GM12878 (cell line): ENCODE measurements at regions not wholly inside any gene's neighbourhood (a gene's known extent, or its start where the extent isn't known, plus 50 kb on each side); places are given as distances from the start of the nearest gene placed in this dataset.

Experiments
- ATAC-seq: fragments of 200-7000 bp; cut with Tn5 transposase; 3 replicates; pipeline ENCODE4 v1.9.1; 2020; ENCODE audit warnings: mild to moderate bottlenecking, moderate library complexity
- BruUV-seq: library from RNA; stranded (reverse); fragments of 400-500 nt; replicated peaks from 2 replicates; lab custom pipeline; 2021; lab: Mats Ljungman, UMichigan
- CTCF ChIA-PET: fragments of 300-600 bp; sonication (Branson Sonifier 250); formaldehyde crosslinking; extraction: SDS; loops from one replicate; lab custom pipeline; 2021; ENCODE audit warnings: inconsistent platforms; lab: Yijun Ruan, JAX
- POLR2A ChIA-PET: fragments of 350-600 bp; formaldehyde crosslinking; extraction: SDS; loops from one replicate; lab custom pipeline; 2021; ENCODE audit warnings: inconsistent platforms; lab: Charles Lee
- RAD21 ChIA-PET: fragments of 300-600 bp; sonication (Branson Sonifier 250); formaldehyde crosslinking; loops from one replicate; lab custom pipeline; 2023; ENCODE audit warnings: antibody characterized with exemption; ENCODE audit not compliant: unreplicated experiment; lab: Charles Lee
- SMC1A ChIA-PET: fragments of 300-600 bp; sonication (Branson Sonifier 250); formaldehyde crosslinking; loops from one replicate; lab custom pipeline; 2023; ENCODE audit not compliant: unreplicated experiment, uncharacterized antibody; lab: Charles Lee
- DNase-seq: peaks from one replicate; pipeline ENCODE4 v3.0.0-alpha.2; 2011; ENCODE audit warnings: low read depth, low spot score
- FAIRE-seq: peaks from 3 replicates; lab custom pipeline; 2011; peaks lifted over from hg19 to GRCh38; lab: Jason Lieb, UNC
- H2AFZ ChIP-seq: 2 replicates; pipeline ENCODE4 v1.6.0; 2011; ENCODE audit warnings: low read depth, low read length, control low read depth; ENCODE audit not compliant: control insufficient read depth
- H3K27ac ChIP-seq: 2 replicates; pipeline ENCODE4 v1.5.1; 2011; ENCODE audit warnings: control low read depth; ENCODE audit not compliant: control insufficient read depth, insufficient read depth
- H3K27me3 ChIP-seq, 2 experiments: replicated peaks in 1 of 2; 2 replicates each; pipeline versions ENCODE4 v1.6.0 to v1.6.1; 2011; ENCODE audit warnings: low read length in 1 of 2; ENCODE audit not compliant: control insufficient read depth in 2 of 2, insufficient read depth in 2 of 2
- H3K36me3 ChIP-seq, 2 experiments: 2 replicates each; pipeline ENCODE4 v1.5.1; 2011; ENCODE audit warnings: low read length in 1 of 2; ENCODE audit not compliant: control insufficient read depth in 2 of 2, insufficient read depth in 2 of 2
- H3K4me1 ChIP-seq: 2 replicates; pipeline ENCODE4 v1.6.1; 2011; ENCODE audit warnings: mild to moderate bottlenecking, low read length, moderate library complexity, mixed read lengths; ENCODE audit not compliant: control insufficient read depth, insufficient read depth
- H3K4me2 ChIP-seq: 2 replicates; pipeline ENCODE4 v1.6.0; 2011; ENCODE audit warnings: control low read depth; ENCODE audit not compliant: control insufficient read depth, insufficient read depth
- H3K4me3 ChIP-seq: fragments of 200-600 bp; sonication (generic); 2 replicates; pipeline ENCODE4 v1.5.1; 2016
- H3K79me2 ChIP-seq: 2 replicates; pipeline ENCODE4 v1.6.0; 2011; ENCODE audit warnings: low read length; ENCODE audit not compliant: control insufficient read depth, insufficient read depth
- H3K9ac ChIP-seq: 2 replicates; pipeline ENCODE4 v1.8.0; 2011; ENCODE audit warnings: low read length, control low read depth, mixed read lengths; ENCODE audit not compliant: control insufficient read depth, insufficient read depth
- H3K9me3 ChIP-seq: replicated peaks from 3 replicates; pipeline ENCODE4 v1.5.1; 2011; ENCODE audit warnings: mild to moderate bottlenecking, low read length; ENCODE audit not compliant: control insufficient read depth, insufficient read depth
- H4K20me1 ChIP-seq: 2 replicates; pipeline ENCODE4 v1.6.0; 2011; ENCODE audit not compliant: control insufficient read depth, insufficient read depth
- EGR1 ChIP-seq, 2 experiments: IDR thresholded peaks; 1 replicate in 1 of 2; 2 replicates in 1 of 2; pipeline ENCODE4 v1.6.1; 2011 to 2012; ENCODE audit warnings: low read depth in 2 of 2, low read length in 2 of 2, borderline replicate concordance in 1 of 2, mild to moderate bottlenecking in 1 of 2, moderate library complexity in 1 of 2
- ESRRA ChIP-seq: IDR thresholded peaks from 2 replicates; pipeline ENCODE4 v1.6.1; 2012; ENCODE audit warnings: mild to moderate bottlenecking, low read length, improper control_type of control experiment
- FOXK2 ChIP-seq: fragments of 450-650 bp; IDR thresholded peaks from 2 replicates; pipeline ENCODE4 v1.6.1; 2017; ENCODE audit warnings: mild to moderate bottlenecking, moderate library complexity
- HSF1 ChIP-seq: fragments of 150-350 bp; IDR thresholded peaks from 2 replicates; pipeline ENCODE4 v1.6.1; 2014; ENCODE audit warnings: mild to moderate bottlenecking, low read depth, low read length
- KAT2A ChIP-seq: conservative IDR thresholded peaks from 2 replicates; pipeline ENCODE4 v1.6.1; 2011; ENCODE audit warnings: low read depth, low read length; ENCODE audit not compliant: control insufficient read depth
- LARP7 ChIP-seq: fragments of 450-650 bp; IDR thresholded peaks from 2 replicates; pipeline ENCODE4 v1.6.1; 2017; ENCODE audit warnings: mild to moderate bottlenecking
- MAX ChIP-seq: IDR thresholded peaks from 2 replicates; pipeline ENCODE4 v1.6.1; 2012; ENCODE audit warnings: low read depth, low read length, improper control_type of control experiment
- NBN ChIP-seq: fragments of 450-650 bp; IDR thresholded peaks from 2 replicates; pipeline ENCODE4 v1.6.1; 2016
- POLR2AphosphoS2 ChIP-seq: IDR thresholded peaks from 2 replicates; pipeline ENCODE4 v1.6.1; 2011; ENCODE audit warnings: low read depth, mild to moderate bottlenecking, low read length, improper control_type of control experiment, moderate library complexity
- RCOR1 ChIP-seq: conservative IDR thresholded peaks from 2 replicates; pipeline ENCODE4 v1.6.1; 2012; ENCODE audit warnings: low read depth, low read length, improper control_type of control experiment
- RFX5 ChIP-seq: IDR thresholded peaks from 2 replicates; pipeline ENCODE4 v1.6.1; 2011; ENCODE audit warnings: low read depth, low read length, improper control_type of control experiment
- RUNX3 ChIP-seq: IDR thresholded peaks from 2 replicates; pipeline ENCODE4 v1.6.1; 2012; ENCODE audit warnings: low read length, inconsistent platforms
- SMAD5 ChIP-seq: IDR thresholded peaks from 2 replicates; pipeline ENCODE4 v1.6.1; 2016; ENCODE audit warnings: antibody characterized with exemption, low read depth
- STAT1 ChIP-seq: fragments of 450-650 bp; conservative IDR thresholded peaks from 2 replicates; pipeline ENCODE4 v1.6.1; 2014; ENCODE audit warnings: antibody characterized with exemption, mild to moderate bottlenecking
- WRNIP1 ChIP-seq: IDR thresholded peaks from 2 replicates; pipeline ENCODE4 v1.6.1; 2011; ENCODE audit warnings: low read depth, low read length, improper control_type of control experiment, borderline replicate concordance
- YY1 ChIP-seq: IDR thresholded peaks from 2 replicates; pipeline ENCODE4 v1.6.1; 2011; ENCODE audit warnings: low read depth, mild to moderate bottlenecking, low read length
- ZNF384 ChIP-seq: IDR thresholded peaks from 2 replicates; pipeline ENCODE4 v1.6.1; 2012; ENCODE audit warnings: low read depth, mild to moderate bottlenecking, low read length, improper control_type of control experiment, borderline replicate concordance
- WGBS: methylation state at CpG from one replicate; pipeline ENCODE4 v1.1.6; 2016; ENCODE audit warnings: low lambda C conversion rate; ENCODE audit not compliant: insufficient replicate concordance, insufficient coverage; ENCODE audit errors: missing lambda C conversion rate; 5-methylcytosine and 5-hydroxymethylcytosine counted together
- in situ Hi-C: fragments of 300-500 bp; cut with MboI; formaldehyde crosslinking; loops from 9 replicates; pipeline ENCODE4 v1.14.3; 2018; ENCODE audit warnings: mixed read lengths
- intact Hi-C: fragments of 100-400 bp; cut with micrococcal nuclease; formaldehyde crosslinking; loops from one replicate; pipeline ENCODE4 v1.14.2; 2022; ENCODE audit not compliant: unreplicated experiment

- TF ChIP-seq HSF1 = no peak
- TF ChIP-seq YY1 = no peak
- TF ChIP-seq NBN = no peak
- TF ChIP-seq SMAD5 = no peak
- no peak for TF ChIP-seq RUNX3
- TF ChIP-seq ESRRA = no peak
- TF ChIP-seq STAT1 = no peak
- no peak for TF ChIP-seq RCOR1
Measured at GRCh38 chr1:170340308-170340707, 191.7 kb upstream of the GORAB start (continued).

- FAIRE-seq (no peak), DNase-seq (no peak), ATAC-seq (no peak)
- no peaks in the 10 kb centered on the region for H3K79me2 ChIP-seq
- no peak overlapping the region for H3K27ac ChIP-seq
- intact Hi-C loops (no loop called here), in situ Hi-C loops (no loop called here)
- RAD21 ChIA-PET = interaction anchor here (0.9 kb wide), 1 partner anchor 151 kb away, joined by 3 read pairs; no protein-coding TSS in a partner anchor
- H3K4me2 ChIP-seq = no peak overlapping the region
- no TSS peak for BruUV-seq
- H3K36me3 ChIP-seq = no peaks in the 10 kb centered on the region
- CTCF ChIA-PET = interaction anchor here (0.7 to 1.4 kb wide), 3 partner anchors 15 to 577 kb away, joined by 3 read pairs; no protein-coding TSS in a partner anchor
- SMC1A ChIA-PET = interaction anchor here (1.0 to 1.7 kb wide), 4 partner anchors 9 to 281 kb away, joined by 3 to 4 read pairs (median 4); no protein-coding TSS in a partner anchor
- no peak overlapping the region for H3K4me3 ChIP-seq
- no peak overlapping the region for H2AFZ ChIP-seq
- 5% methylated on average over 2 of the region's 2 CpGs for WGBS
- no peaks in the 10 kb centered on the region for H4K20me1 ChIP-seq
- H3K9me3 ChIP-seq = no peaks in the 10 kb centered on the region
- no peak overlapping the region for H3K9ac ChIP-seq
- H3K4me1 ChIP-seq = no peaks in the 10 kb centered on the region
- POLR2A ChIA-PET = no interaction called here
- no peak for TF ChIP-seq RFX5
- TF ChIP-seq WRNIP1 = no peak
- TF ChIP-seq EGR1 (IDR thresholded peaks at IDR 0.05; ENCODE audit: borderline replicate concordance in 1 of 2, low read depth in 2 of 2, low read length in 2 of 2) = no peak
- TF ChIP-seq POLR2AphosphoS2 = no peak
- TF ChIP-seq MAX = no peak
- TF ChIP-seq ZNF384 = no peak
- no peak for TF ChIP-seq FOXK2
- no peak for TF ChIP-seq ESRRA
- TF ChIP-seq KAT2A = no peak
- TF ChIP-seq LARP7 = no peak
- H3K27me3 ChIP-seq = no peaks in the 10 kb centered on the region
Measured at GRCh38 chr1:170351366-170351946, 180.5 kb upstream of the GORAB start.
